WERI-Rb-1 (cell line): ENCODE measurements at regions not wholly inside any gene's neighbourhood (a gene's known extent, or its start where the extent isn't known, plus 50 kb on each side); places are given as distances from the start of the nearest gene placed in this dataset.
"Not testable (repeated sequence)": the region's sequence is repeated elsewhere in the genome, so short reads cannot be mapped to it uniquely, and the experiment has no call there.

ENCODE experiments used
- DNase-seq: peaks from one replicate; pipeline ENCODE4 v3.0.0-alpha.2; 2020
- H3K27ac ChIP-seq: fragments of 250-450 bp; sonication (Bioruptor Pico); 2 replicates; pipeline ENCODE4 v1.5.1; 2020; ENCODE audit warnings: mild to moderate bottlenecking, moderate library complexity
- H3K27me3 ChIP-seq: fragments of 250-450 bp; sonication (Bioruptor Pico); 2 replicates; pipeline ENCODE4 v1.5.1; 2021; ENCODE audit warnings: mild to moderate bottlenecking, low read depth, moderate library complexity; ENCODE audit not compliant: insufficient read depth, severe bottlenecking
- H3K36me3 ChIP-seq: fragments of 250-450 bp; sonication (Bioruptor Pico); 2 replicates; pipeline ENCODE4 v1.5.1; 2020; ENCODE audit warnings: mild to moderate bottlenecking, moderate library complexity
- H3K4me3 ChIP-seq: 2 replicates; pipeline ENCODE4 v1.5.1; 2011; ENCODE audit warnings: low read depth, mild to moderate bottlenecking, control low read depth, low read length
- H3K9me3 ChIP-seq: fragments of 250-450 bp; sonication (Bioruptor Pico); 2 replicates; pipeline ENCODE4 v1.5.1; 2021; ENCODE audit warnings: mild to moderate bottlenecking, moderate library complexity; ENCODE audit not compliant: severe bottlenecking
- CTCF ChIP-seq: IDR thresholded peaks from 2 replicates; pipeline ENCODE4 v1.5.1; 2011; ENCODE audit warnings: low read depth, mild to moderate bottlenecking, control low read depth, inconsistent platforms, low read length

GRCh38 chr6:27825025-27825793 lies 87.0 kb downstream of the OR2B2 start:
- peak overlapping the region; percentile 79 for H3K27ac ChIP-seq
- H3K9me3 ChIP-seq = peaks cover 10% of the 10 kb centered on the region
- no peaks in the 10 kb centered on the region for H3K27me3 ChIP-seq
- no peak for DNase-seq
- no peak for TF ChIP-seq CTCF
- peak overlapping the region; percentile 48 for H3K4me3 ChIP-seq
- H3K36me3 ChIP-seq = peaks cover 14% of the 10 kb centered on the region

- Histone ChIP-seq H3K9me3 (peaks cover 10% of the 10 kb centered on the region), H3K36me3 (peaks cover 14% of the 10 kb centered on the region), H3K27ac (peak overlapping the region; percentile 79), H3K4me3 (peak overlapping the region; percentile 48)
- not testable (repeated sequence) for H3K27me3 ChIP-seq, DNase-seq
Observed at GRCh38 chr6:27824211-27825024, 87.8 kb downstream of the OR2B2 start.

- peak overlapping the region; percentile 42 for H3K4me3 ChIP-seq
- H3K9me3 ChIP-seq = peaks cover 10% of the 10 kb centered on the region
- not testable (repeated sequence) for H3K27me3 ChIP-seq
- peak; percentile 70 for DNase-seq
- peak overlapping the region; percentile 80 for H3K27ac ChIP-seq
- H3K36me3 ChIP-seq = peaks cover 14% of the 10 kb centered on the region
Observed at GRCh38 chr6:27823714-27824210, 88.4 kb downstream of the OR2B2 start.

GRCh38 chr6:27816906-27817305 lies 95.3 kb downstream of the OR2B2 start:
- DNase-seq = no peak
- Histone ChIP-seq H3K9me3 (no peaks in the 10 kb centered on the region), H3K4me3 (no peak overlapping the region), H3K27me3 (no peaks in the 10 kb centered on the region), H3K36me3 (no peaks in the 10 kb centered on the region), H3K27ac (no peak overlapping the region)
- no peak for TF ChIP-seq CTCF

GRCh38 chr6:27814665-27815424 lies 97.4 kb downstream of the OR2B2 start:
- no peak for TF ChIP-seq CTCF
- no peaks in the 10 kb centered on the region for H3K27me3 ChIP-seq
- no peaks in the 10 kb centered on the region for H3K9me3 ChIP-seq
- H3K27ac ChIP-seq = no peak overlapping the region
- H3K36me3 ChIP-seq = no peaks in the 10 kb centered on the region
- no peak for DNase-seq
- no peak overlapping the region for H3K4me3 ChIP-seq

DNA sequence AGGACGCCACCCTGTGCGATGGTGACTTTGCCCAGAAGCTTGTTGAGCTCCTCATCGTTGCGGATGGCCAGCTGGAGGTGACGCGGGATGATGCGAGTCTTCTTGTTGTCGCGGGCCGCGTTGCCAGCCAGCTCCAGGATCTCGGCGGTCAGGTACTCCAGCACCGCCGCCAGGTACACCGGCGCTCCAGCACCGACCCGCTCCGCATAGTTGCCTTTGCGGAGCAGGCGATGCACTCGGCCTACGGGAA lies 97.9 kb downstream of the OR2B2 start:
- not testable (repeated sequence) for H3K27me3 ChIP-seq, H3K4me3 ChIP-seq, H3K36me3 ChIP-seq, H3K9me3 ChIP-seq, DNase-seq, H3K27ac ChIP-seq

DNA sequence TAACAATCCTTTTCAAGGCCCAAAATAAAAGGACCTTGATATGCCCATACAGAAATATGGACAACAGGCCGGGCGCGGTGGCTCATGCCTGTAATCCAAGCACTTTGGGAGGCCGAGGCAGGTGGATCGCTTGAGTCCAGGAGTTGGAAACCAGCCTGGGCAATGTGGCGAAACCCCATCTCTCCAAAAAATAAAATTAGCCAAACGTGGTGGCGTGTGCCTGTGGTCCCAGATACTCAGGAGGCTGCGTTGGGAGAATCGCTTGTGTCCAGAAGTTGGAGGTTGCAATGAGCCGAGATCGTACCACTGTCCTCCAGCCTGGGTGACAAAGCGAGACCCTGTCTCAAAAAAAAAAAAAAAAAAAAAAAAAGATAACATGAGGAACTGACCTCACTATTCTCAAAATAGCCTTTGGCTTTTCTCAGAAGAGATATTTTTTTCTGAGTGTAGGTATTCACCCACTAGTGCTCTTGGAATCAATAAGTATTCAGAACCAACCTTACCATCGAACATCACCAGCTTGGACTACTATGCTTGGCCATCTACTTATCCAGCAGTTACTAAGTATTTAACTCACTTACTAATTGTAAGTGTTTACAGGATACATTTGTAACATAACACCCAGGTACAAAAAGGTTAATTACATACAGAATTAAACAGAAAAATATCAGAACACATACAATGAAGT lies 99.2 kb downstream of the OR2B2 start:
- Histone ChIP-seq H3K27me3 (no peaks in the 10 kb centered on the region), H3K36me3 (no peaks in the 10 kb centered on the region), H3K9me3 (peaks cover 3% of the 10 kb centered on the region), H3K27ac (no peak overlapping the region), H3K4me3 (no peak overlapping the region)
- no peak for TF ChIP-seq CTCF
- DNase-seq = no peak
